Epithelial cell of proximal tubule (primary cell): ENCODE measurements at regions not wholly inside any gene's neighbourhood (a gene's known extent, or its start where the extent isn't known, plus 50 kb on each side); places are given as distances from the start of the nearest gene placed in this dataset.

Experiments
- DNase-seq: peaks from one replicate; pipeline ENCODE4 v3.0.0-alpha.2; 2011; ENCODE audit warnings: low read depth
- H3K4me3 ChIP-seq: 2 replicates; pipeline ENCODE4 v1.5.1; 2011; ENCODE audit warnings: low read depth, mild to moderate bottlenecking, low read length
- CTCF ChIP-seq: conservative IDR thresholded peaks from 2 replicates; pipeline ENCODE4 v1.5.1; 2012; ENCODE audit warnings: low read depth, mild to moderate bottlenecking, low read length

- H3K4me3 ChIP-seq, result no peak overlapping the region
- DNase-seq, result no peak
- TF ChIP-seq CTCF, result no peak
Observed at GRCh38 chr12:93011100-93011499, 82.0 kb upstream of the EEA1 start.

GRCh38 chr12:93015871-93016751 is 87.0 kb upstream of the EEA1 start:
- no peak overlapping the region for H3K4me3 ChIP-seq
- no peak for TF ChIP-seq CTCF
- DNase-seq, result no peak

GRCh38 chr12:93016752-93017350 is 87.8 kb upstream of the EEA1 start:
- H3K4me3 ChIP-seq, result no peak overlapping the region
- no peak for DNase-seq
- no peak for TF ChIP-seq CTCF

GRCh38 chr12:93018610-93019009 is 89.5 kb upstream of the EEA1 start:
- TF ChIP-seq CTCF, result no peak
- H3K4me3 ChIP-seq, result no peak overlapping the region
- no peak for DNase-seq

GRCh38 chr12:93019212-93019927 is 90.3 kb upstream of the EEA1 start:
- H3K4me3 ChIP-seq, result no peak overlapping the region
- no peak for DNase-seq
- TF ChIP-seq CTCF, result no peak

- no peak overlapping the region for H3K4me3 ChIP-seq
- no peak for TF ChIP-seq CTCF
- no peak for DNase-seq
Observed at GRCh38 chr12:93019975-93020630, 91.0 kb upstream of the EEA1 start.
